Endodermal cell (in vitro differentiated cells): ENCODE measurements at regions not wholly inside any gene's neighbourhood (a gene's known extent, or its start where the extent isn't known, plus 50 kb on each side); places are given as distances from the start of the nearest gene placed in this dataset.

Experiments used
- DNase-seq: peaks from one replicate; pipeline ENCODE4 v3.0.0-alpha.2; 2017
- H3K27ac ChIP-seq: 2 replicates; pipeline ENCODE4 v1.5.1; 2013; ENCODE audit warnings: mild to moderate bottlenecking, low read depth, low read length, moderate library complexity
- H3K27me3 ChIP-seq: 2 replicates; pipeline ENCODE4 v1.6.1; 2013; ENCODE audit warnings: mild to moderate bottlenecking, low read length, moderate library complexity; ENCODE audit not compliant: insufficient read depth, control insufficient read depth, poor library complexity, severe bottlenecking
- H3K36me3 ChIP-seq: 2 replicates; pipeline ENCODE4 v1.7.0; 2013; ENCODE audit warnings: mild to moderate bottlenecking, low read length, moderate library complexity; ENCODE audit not compliant: control insufficient read depth, insufficient read depth
- H3K4me1 ChIP-seq: one replicate; pipeline ENCODE4 v1.7.0; 2013; ENCODE audit warnings: low read length; ENCODE audit not compliant: control insufficient read depth, insufficient read depth
- H3K4me3 ChIP-seq: 2 replicates; pipeline ENCODE4 v1.5.1; 2013; ENCODE audit warnings: mild to moderate bottlenecking, low read length, moderate library complexity
- H3K9ac ChIP-seq: 2 replicates; pipeline ENCODE4 v1.6.1; 2013; ENCODE audit warnings: mild to moderate bottlenecking, low read length, moderate library complexity; ENCODE audit not compliant: poor library complexity, severe bottlenecking; ENCODE audit errors: extremely low read depth
- H3K9me3 ChIP-seq: 2 replicates; pipeline ENCODE4 v1.6.1; 2013; ENCODE audit warnings: mild to moderate bottlenecking, low read length, moderate library complexity; ENCODE audit not compliant: control insufficient read depth
- H3K27ac Mint-ChIP-seq: 2 replicates; pipeline ENCODE4 v1.8.0; 2020; ENCODE audit warnings: mixed read lengths
- H3K27me3 Mint-ChIP-seq: 2 replicates; pipeline ENCODE4 v1.8.0; 2021; ENCODE audit warnings: mild to moderate bottlenecking, mixed read lengths; ENCODE audit not compliant: insufficient read depth
- H3K36me3 Mint-ChIP-seq: 2 replicates; pipeline ENCODE4 v1.8.0; 2020; ENCODE audit warnings: low read depth, mixed read lengths
- H3K4me1 Mint-ChIP-seq: 2 replicates; pipeline ENCODE4 v1.8.0; 2020; ENCODE audit warnings: mixed read lengths
- H3K4me3 Mint-ChIP-seq: 2 replicates; pipeline ENCODE4 v1.8.0; 2020; ENCODE audit warnings: mild to moderate bottlenecking, moderate library complexity, mixed read lengths
- H3K9me3 Mint-ChIP-seq: 2 replicates; pipeline ENCODE4 v1.8.0; 2020; ENCODE audit warnings: mild to moderate bottlenecking, mixed read lengths
- WGBS, 2 experiments: methylation state at CpG; one replicate each; pipeline versions ENCODE4 v1.1.5 to v1.1.7; 2013; ENCODE audit warnings: missing lambda C conversion rate in 2 of 2, mixed read lengths in 1 of 2; ENCODE audit not compliant: insufficient coverage in 1 of 2, insufficient read length in 1 of 2; 5-methylcytosine and 5-hydroxymethylcytosine counted together
- TF ChIP-seq, protein P1 (sequence below): fragments of 200-600 bp; sonication (generic); conservative IDR thresholded peaks from 2 replicates; pipeline ENCODE4 v1.5.0; 2021; ENCODE audit warnings: antibody characterized with exemption, mild to moderate bottlenecking

DNA sequence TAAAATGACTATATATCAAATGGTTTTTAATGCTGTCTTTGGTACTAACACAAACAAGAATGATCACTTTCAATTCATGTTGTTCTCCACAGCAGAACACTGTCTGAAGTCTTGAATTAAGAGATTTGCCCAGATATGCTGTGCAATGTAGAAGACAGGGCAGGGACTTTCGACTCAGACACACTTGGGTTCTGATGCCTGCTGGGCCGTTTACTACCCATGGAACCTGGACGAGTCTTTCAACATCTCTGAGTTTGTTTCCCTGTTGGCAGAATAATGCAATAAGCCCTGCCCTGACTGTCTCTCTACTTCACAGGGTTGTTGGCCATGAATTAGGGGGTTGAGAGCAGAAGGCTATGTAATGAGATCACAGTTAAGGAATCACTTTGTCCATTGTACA lies 162.6 kb upstream of the TMPO start:
- Mint-ChIP-seq H3K4me1 (peaks cover 42% of the 10 kb centered on the region), H3K27ac (no peak overlapping the region), H3K4me3 (no peak overlapping the region), H3K36me3 (no peaks in the 10 kb centered on the region), H3K27me3 (no peaks in the 10 kb centered on the region), H3K9me3 (no peaks in the 10 kb centered on the region)
- Histone ChIP-seq H3K27me3 (no peaks in the 10 kb centered on the region), H3K27ac (no peak overlapping the region), H3K4me1 (peaks cover 2% of the 10 kb centered on the region), H3K9me3 (no peaks in the 10 kb centered on the region), H3K4me3 (no peak overlapping the region), H3K36me3 (no peaks in the 10 kb centered on the region), H3K9ac (no peak overlapping the region)
- TF ChIP-seq, protein P1, sequence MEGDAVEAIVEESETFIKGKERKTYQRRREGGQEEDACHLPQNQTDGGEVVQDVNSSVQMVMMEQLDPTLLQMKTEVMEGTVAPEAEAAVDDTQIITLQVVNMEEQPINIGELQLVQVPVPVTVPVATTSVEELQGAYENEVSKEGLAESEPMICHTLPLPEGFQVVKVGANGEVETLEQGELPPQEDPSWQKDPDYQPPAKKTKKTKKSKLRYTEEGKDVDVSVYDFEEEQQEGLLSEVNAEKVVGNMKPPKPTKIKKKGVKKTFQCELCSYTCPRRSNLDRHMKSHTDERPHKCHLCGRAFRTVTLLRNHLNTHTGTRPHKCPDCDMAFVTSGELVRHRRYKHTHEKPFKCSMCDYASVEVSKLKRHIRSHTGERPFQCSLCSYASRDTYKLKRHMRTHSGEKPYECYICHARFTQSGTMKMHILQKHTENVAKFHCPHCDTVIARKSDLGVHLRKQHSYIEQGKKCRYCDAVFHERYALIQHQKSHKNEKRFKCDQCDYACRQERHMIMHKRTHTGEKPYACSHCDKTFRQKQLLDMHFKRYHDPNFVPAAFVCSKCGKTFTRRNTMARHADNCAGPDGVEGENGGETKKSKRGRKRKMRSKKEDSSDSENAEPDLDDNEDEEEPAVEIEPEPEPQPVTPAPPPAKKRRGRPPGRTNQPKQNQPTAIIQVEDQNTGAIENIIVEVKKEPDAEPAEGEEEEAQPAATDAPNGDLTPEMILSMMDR: no peak
- DNase-seq: no peak
- WGBS, 2 experiments: 84 to 95% methylated on average over 2 to 3 of the region's 3 CpGs

DNA sequence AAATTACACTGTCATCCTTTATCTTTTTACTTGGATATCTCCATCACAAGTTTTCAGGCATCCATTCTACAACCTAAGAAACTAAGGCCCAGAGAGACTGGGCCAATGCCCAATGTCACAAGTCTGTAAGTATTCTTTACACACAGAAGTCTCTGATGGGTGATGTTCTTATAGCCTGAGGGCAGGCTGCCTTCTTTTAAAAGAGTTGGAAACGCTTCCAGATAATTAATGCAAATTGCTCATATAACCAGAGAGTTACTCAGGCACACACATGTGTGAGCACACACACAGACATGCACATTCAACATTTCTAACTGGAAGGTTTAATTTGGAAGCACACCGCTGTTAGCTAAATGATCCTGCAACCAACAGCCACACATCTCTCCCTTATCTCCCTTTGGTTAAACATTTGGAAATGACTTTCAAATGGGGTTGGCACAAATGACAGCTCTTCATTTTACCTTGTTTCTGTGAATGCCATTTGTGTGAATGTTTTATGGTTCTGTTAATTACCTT lies 160.8 kb upstream of the TMPO start:
- Histone ChIP-seq H3K27ac (no peak overlapping the region), H3K27me3 (no peaks in the 10 kb centered on the region), H3K4me3 (no peak overlapping the region), H3K9me3 (no peaks in the 10 kb centered on the region), H3K9ac (no peak overlapping the region), H3K4me1 (peaks cover 7% of the 10 kb centered on the region), H3K36me3 (no peaks in the 10 kb centered on the region)
- no peaks in the 10 kb centered on the region for H3K9me3 Mint-ChIP-seq
- H3K4me1 Mint-ChIP-seq: peaks cover 54% of the 10 kb centered on the region
- H3K4me3 Mint-ChIP-seq: no peak overlapping the region
- 80 to 84% methylated on average over 1 to 2 of the region's 2 CpGs for WGBS, 2 experiments
- H3K27me3 Mint-ChIP-seq: no peaks in the 10 kb centered on the region
- TF ChIP-seq, protein P1: no peak
- H3K36me3 Mint-ChIP-seq: no peaks in the 10 kb centered on the region
- DNase-seq: no peak
- no peak overlapping the region for H3K27ac Mint-ChIP-seq

DNA sequence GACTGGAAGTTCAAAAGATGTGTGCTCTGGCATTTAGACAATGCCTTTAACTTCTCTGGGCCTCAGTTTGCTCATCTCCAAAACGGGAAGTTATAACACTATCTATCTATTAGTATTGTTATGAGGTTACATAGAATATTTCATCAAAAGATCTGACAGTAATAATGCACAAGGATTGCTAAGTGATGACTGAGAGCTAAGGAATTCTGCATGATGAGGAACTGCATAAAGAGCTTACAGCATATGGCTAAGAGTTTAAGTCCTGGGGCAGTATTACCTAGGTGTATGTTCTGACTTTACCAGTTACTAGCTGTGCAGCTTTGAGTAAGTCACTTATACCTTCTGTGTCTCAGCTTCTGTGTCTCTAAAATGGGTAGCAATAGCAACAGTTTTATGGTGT lies 160.1 kb upstream of the TMPO start:
- Mint-ChIP-seq H3K4me1 (peaks cover 58% of the 10 kb centered on the region), H3K36me3 (no peaks in the 10 kb centered on the region), H3K4me3 (no peak overlapping the region), H3K9me3 (no peaks in the 10 kb centered on the region), H3K27me3 (no peaks in the 10 kb centered on the region), H3K27ac (no peak overlapping the region)
- Histone ChIP-seq H3K27me3 (no peaks in the 10 kb centered on the region), H3K36me3 (no peaks in the 10 kb centered on the region), H3K4me3 (no peak overlapping the region), H3K4me1 (peaks cover 7% of the 10 kb centered on the region), H3K9me3 (no peaks in the 10 kb centered on the region), H3K27ac (no peak overlapping the region), H3K9ac (no peak overlapping the region)
- no peak for DNase-seq
- no CpG with 5 or more reads among the region's 1 CpG for WGBS, 2 experiments
- TF ChIP-seq, protein P1: no peak
